WI38 (cell line): ENCODE measurements at regions not wholly inside any gene's neighbourhood (a gene's known extent, or its start where the extent isn't known, plus 50 kb on each side); places are given as distances from the start of the nearest gene placed in this dataset.

ENCODE experiments used
- H3K4me3 ChIP-seq: 2 replicates; pipeline ENCODE4 v1.5.1; 2011; ENCODE audit warnings: low read depth, mild to moderate bottlenecking, control low read depth, low read length
- CTCF ChIP-seq: IDR thresholded peaks from 2 replicates; pipeline ENCODE4 v1.5.1; 2012; ENCODE audit warnings: low read depth, mild to moderate bottlenecking, control low read depth, low read length

- H3K4me3 ChIP-seq: no peak overlapping the region
- TF ChIP-seq CTCF: no peak
Measured at GRCh38 chr7:117961235-117961634, 88.0 kb upstream of the CTTNBP2 start.

GRCh38 chr7:117962366-117962994 is 89.2 kb upstream of the CTTNBP2 start:
- no peak overlapping the region for H3K4me3 ChIP-seq
- no peak for TF ChIP-seq CTCF

GRCh38 chr7:117963264-117964197 is 90.3 kb upstream of the CTTNBP2 start:
- no peak overlapping the region for H3K4me3 ChIP-seq
- no peak for TF ChIP-seq CTCF

- no peak for TF ChIP-seq CTCF
- no peak overlapping the region for H3K4me3 ChIP-seq
Measured at GRCh38 chr7:117970801-117971200, 97.6 kb upstream of the CTTNBP2 start.

- no peak for TF ChIP-seq CTCF
- H3K4me3 ChIP-seq: no peak overlapping the region
Measured at GRCh38 chr7:117971556-117972244, 98.5 kb upstream of the CTTNBP2 start.

GRCh38 chr7:117972606-117973005 is 99.4 kb upstream of the CTTNBP2 start:
- TF ChIP-seq CTCF: no peak
- H3K4me3 ChIP-seq: no peak overlapping the region
